ENCODE measurements at regions not wholly inside any gene's neighbourhood (a gene's known extent, or its start where the extent isn't known, plus 50 kb on each side); places are given as distances from the start of the nearest gene placed in this dataset.
"Not testable (repeated sequence)": the region's sequence is repeated elsewhere in the genome, so short reads cannot be mapped to it uniquely, and the experiment has no call there.

DNA sequence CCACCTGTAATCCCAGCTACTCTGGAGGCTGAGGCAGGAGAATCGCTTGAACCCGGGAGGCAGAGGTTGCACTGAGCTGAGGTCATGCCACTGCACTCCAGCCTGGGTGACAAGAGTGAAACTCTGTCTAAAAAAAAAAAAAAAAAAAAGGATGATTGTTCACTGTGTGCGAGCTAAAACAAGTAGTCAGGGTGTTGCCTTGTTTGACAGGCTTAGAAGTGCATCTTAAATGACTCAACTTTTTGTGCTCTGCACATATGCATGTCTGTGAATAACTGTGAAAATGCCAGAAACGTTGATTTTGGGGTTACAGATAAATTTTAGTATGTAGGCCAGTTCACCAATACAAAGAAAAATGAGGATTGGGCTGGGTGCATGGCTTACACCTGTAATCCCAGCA is 534.9 kb downstream of the XYLT1 start:
- TF ChIP-seq POLR2A (IDR thresholded peaks at IDR 0.05), result not testable (repeated sequence)
- TF ChIP-seq, protein P1, sequence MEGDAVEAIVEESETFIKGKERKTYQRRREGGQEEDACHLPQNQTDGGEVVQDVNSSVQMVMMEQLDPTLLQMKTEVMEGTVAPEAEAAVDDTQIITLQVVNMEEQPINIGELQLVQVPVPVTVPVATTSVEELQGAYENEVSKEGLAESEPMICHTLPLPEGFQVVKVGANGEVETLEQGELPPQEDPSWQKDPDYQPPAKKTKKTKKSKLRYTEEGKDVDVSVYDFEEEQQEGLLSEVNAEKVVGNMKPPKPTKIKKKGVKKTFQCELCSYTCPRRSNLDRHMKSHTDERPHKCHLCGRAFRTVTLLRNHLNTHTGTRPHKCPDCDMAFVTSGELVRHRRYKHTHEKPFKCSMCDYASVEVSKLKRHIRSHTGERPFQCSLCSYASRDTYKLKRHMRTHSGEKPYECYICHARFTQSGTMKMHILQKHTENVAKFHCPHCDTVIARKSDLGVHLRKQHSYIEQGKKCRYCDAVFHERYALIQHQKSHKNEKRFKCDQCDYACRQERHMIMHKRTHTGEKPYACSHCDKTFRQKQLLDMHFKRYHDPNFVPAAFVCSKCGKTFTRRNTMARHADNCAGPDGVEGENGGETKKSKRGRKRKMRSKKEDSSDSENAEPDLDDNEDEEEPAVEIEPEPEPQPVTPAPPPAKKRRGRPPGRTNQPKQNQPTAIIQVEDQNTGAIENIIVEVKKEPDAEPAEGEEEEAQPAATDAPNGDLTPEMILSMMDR (IDR thresholded peaks at IDR 0.05), result not testable (repeated sequence)
